COLO668 (cell line): ENCODE measurements at regions not wholly inside any gene's neighbourhood (a gene's known extent, or its start where the extent isn't known, plus 50 kb on each side); places are given as distances from the start of the nearest gene placed in this dataset.

ENCODE experiments used
- DNase-seq: peaks from one replicate; lab custom pipeline; 2025; ENCODE audit not compliant: unreplicated experiment; lab: John Stamatoyannopoulos, UW

- DNase-seq, result no peak
Observed at GRCh38 chr16:7021653-7022275, 310.9 kb upstream of the RBFOX1 start.

GRCh38 chr16:7017006-7017662 lies 315.5 kb upstream of the RBFOX1 start:
- DNase-seq, result no peak

- no peak for DNase-seq
Observed at GRCh38 chr16:7014756-7015155, 317.9 kb upstream of the RBFOX1 start.

GRCh38 chr16:7013990-7014389 lies 318.7 kb upstream of the RBFOX1 start:
- no peak for DNase-seq

GRCh38 chr16:7004266-7004665 lies 328.4 kb upstream of the RBFOX1 start:
- DNase-seq, result no peak

DNA sequence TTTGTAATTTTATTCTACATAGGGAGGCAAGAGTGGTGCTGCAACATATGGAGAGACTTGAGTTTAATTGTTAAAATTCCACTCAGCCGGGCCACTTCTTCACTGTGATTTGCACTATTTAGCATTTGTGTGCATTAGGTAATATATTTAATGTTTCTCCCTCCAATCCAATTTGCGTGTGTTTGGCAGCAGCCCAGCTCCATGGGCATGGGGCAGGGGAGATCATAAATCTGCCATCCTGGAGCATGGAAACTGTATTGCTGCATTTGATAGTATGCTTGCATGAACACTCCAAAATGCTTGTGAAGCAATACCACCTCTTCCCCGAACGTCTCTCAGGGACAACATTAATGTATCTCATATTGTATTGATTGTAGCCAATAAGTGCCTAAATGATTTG lies 339.1 kb upstream of the RBFOX1 start:
- no peak for DNase-seq

GRCh38 chr16:6988846-6989245 lies 343.8 kb upstream of the RBFOX1 start:
- no peak for DNase-seq

- no peak for DNase-seq
Observed at GRCh38 chr16:6977916-6978315, 354.7 kb upstream of the RBFOX1 start.

GRCh38 chr16:6977291-6977690 lies 355.4 kb upstream of the RBFOX1 start:
- DNase-seq, result no peak

DNA sequence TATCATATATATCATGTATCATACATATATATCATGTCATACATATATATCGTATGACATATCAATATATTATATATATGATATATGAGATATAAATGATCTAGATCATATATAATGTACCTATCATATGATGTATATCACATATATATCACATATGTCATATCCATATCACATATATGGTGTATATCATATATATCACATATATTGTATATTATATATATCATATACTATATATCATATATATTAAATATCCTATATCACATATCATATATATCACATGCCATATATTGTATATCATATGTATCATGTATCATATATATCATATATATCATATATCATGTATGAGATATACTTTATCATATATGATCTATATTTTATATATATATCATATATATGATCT lies 355.9 kb upstream of the RBFOX1 start:
- DNase-seq, result no peak

GRCh38 chr16:6970171-6970857 lies 362.3 kb upstream of the RBFOX1 start:
- no peak for DNase-seq

DNA sequence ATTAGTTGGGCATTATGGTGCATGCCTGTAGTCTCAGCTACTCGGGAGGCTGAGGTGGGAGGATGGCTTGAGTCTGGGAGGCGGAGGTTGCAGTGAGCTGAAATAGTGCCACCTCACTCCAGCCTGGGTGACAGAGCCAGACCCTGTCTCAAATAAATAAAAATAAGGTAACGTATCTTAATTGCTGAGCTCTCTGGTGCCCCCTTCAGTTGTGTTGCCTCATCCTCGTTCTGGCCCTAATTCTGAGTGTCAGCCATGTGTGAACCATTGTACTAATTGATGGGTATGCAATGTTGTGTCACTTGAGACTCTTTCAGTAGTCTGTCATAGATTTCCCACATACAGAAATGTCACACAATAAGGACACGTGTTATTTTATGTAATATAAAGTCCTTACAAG lies 363.1 kb upstream of the RBFOX1 start:
- DNase-seq, result no peak

DNA sequence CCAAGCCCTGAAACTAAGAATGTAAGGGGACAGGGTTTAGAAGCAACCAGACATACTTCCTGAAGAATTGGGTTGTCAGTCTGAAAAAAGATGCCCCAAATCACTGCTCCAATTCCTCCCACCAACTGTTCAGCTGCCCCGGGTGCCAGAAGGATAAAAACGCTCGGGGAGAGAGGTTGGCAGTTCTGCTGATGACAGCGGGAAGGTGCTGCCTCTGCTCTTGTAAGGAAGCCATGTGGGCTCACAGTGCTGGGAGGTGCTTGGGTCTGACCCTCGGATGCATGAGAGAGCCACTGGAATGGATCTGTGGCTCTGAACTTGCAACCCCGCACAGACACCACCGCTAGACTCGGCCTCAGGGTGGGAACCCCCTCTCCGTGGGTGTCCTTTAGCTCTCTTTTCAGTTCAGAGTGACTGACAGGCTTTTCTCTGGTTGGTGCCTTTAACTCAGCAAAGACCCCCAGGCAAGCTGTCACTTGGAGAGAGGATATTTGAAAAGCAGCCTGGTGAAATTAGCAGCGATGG lies 364.8 kb upstream of the RBFOX1 start:
- DNase-seq, result no peak

DNA sequence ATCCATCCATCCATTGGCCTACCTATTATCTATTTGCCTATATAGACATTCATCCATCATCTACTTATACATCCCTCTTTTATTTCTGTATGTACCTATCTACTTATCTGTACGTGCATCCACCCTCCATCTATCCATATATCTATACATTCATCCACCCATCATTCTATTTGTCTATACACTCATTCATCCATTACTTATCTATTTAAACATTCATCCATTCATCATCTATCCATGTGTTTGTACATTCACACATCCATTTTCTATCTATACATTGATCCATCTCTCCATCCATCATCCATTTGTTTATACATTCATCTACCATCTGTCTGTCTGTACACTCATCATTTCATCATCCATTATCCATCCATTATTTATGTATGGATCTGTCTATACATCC lies 365.7 kb upstream of the RBFOX1 start:
- no peak for DNase-seq

DNA sequence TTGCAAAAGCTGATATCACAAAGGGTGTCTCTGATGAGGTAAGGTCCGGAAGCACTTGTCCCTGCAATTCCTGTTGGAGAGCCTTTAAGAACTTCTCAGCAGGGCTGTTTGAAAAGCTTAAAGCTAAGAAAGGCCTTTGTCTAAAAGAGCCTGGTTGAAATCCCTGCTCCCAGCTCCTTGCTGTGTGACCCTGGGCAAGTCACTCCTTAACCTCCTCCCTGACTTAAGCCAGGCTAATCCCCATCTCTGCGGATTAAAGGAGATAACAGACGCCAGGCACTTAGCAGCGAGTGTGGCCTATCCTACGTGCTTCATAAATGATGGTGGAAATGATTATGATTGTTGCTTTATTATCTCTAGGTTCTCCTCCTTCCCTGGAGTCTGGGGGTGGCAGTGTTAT lies 368.0 kb upstream of the RBFOX1 start:
- no peak for DNase-seq

DNA sequence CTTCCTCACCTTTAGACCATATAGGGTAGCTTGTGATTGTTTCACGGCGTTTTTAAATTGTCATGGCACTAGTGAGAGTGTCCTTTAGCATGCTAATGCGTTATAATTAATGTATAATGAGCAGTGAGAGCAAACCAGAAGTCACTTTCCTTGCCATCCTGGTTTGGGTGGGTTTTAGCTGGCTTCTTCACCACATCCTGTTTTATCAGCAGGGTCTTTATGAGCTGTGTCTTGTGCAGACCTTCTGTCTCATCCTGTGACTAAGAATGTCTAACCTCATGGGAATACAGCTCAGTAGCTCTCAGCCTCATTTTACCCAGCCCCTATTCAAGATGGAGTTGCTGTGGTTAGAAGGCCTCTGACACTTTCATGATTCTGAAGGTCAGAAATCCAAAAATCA lies 370.9 kb upstream of the RBFOX1 start:
- DNase-seq, result no peak

GRCh38 chr16:6958184-6958583 lies 374.5 kb upstream of the RBFOX1 start:
- no peak for DNase-seq

DNA sequence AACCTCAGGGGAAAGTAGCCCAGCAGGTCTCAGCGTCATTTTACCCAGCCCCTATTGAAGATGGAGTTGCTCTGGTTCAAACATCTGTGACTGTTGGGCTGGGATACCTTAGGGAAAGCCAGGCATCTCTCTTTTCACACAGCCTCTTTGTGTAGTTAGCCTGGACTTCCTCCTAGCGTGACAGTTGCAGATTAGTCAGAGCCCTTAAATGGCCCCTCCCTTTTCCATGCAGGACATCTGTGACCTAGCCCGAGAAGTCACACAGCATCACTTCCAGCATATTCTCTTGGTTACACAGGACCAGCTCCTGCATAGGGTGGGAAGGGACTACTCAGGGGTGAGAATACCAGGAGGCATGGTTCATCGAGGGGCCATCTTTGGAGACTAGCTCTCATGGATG lies 375.0 kb upstream of the RBFOX1 start:
- DNase-seq, result no peak

- no peak for DNase-seq
Observed at GRCh38 chr16:6956511-6956910, 376.1 kb upstream of the RBFOX1 start.

- no peak for DNase-seq
Observed at GRCh38 chr16:6955303-6955702, 377.3 kb upstream of the RBFOX1 start.

DNA sequence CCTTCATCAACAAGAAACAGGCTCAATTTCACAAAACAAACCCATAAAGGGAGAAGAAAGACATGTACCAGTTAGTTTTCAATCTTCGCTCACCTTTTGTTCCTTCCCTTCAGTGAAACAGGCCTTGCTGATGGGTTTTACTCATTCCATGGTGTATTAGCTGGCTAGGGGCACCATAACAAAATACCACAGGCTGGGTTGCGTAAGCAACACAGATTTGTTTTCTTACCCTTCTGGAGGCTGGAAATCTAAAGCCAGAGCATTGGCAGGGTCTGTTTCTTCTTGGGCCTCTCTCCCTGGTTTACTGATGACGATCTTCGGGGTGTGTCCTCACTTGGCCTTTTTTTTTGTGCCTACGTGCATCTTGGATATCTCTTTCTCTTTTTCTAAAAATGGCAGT lies 383.4 kb upstream of the RBFOX1 start:
- DNase-seq, result no peak

DNA sequence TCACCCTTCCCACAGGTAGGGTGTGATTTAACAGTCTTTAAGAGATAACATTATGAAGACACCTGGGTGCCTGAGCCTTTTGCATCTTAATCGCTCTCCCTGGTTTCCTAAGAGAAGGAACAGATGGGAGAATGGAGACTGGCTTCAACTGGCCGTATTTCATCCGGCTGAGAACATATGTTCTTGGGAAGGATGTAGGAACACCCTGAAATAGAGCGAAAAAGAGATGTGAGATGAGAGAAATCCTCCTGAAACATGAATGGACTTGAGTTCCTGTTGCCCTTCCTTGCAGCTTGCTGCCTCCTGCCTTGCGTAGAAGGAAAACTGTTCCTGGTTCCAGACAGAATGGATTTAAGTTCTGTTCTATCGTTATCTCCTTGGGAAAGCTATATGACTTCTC lies 385.4 kb upstream of the RBFOX1 start:
- DNase-seq, result no peak
